Transverse colon (tissue), 4 donors: ENCODE measurements at regions not wholly inside any gene's neighbourhood (a gene's known extent, or its start where the extent isn't known, plus 50 kb on each side); places are given as distances from the start of the nearest gene placed in this dataset.

Source experiments
- DNase-seq: peaks from one replicate; pipeline ENCODE4 v3.0.0-alpha.2; 2019
- H3K27ac ChIP-seq, 4 donors: fragments of 200-600 bp; sonication (generic); 2 replicates each; pipeline ENCODE4 v1.5.1; 2016 to 2018; ENCODE audit warnings: inconsistent platforms in 4 of 4
- H3K27me3 ChIP-seq: fragments of 200-600 bp; sonication (generic); 2 replicates; pipeline ENCODE4 v1.5.1; 2017; ENCODE audit warnings: inconsistent platforms
- H3K36me3 ChIP-seq, 4 donors: fragments of 200-600 bp; sonication (generic); 2 replicates each; pipeline ENCODE4 v1.5.1; 2017 to 2019; ENCODE audit warnings: inconsistent platforms in 4 of 4
- H3K4me1 ChIP-seq, 4 donors: fragments of 200-600 bp; sonication (generic); 2 replicates each; pipeline ENCODE4 v1.5.1; 2017 to 2020; ENCODE audit warnings: inconsistent platforms in 4 of 4
- H3K4me3 ChIP-seq, 4 donors: fragments of 200-600 bp; sonication (generic); 1 replicate in 1 of 4; 2 replicates in 3 of 4; pipeline versions ENCODE4 v1.5.1 to v1.6.1; 2017 to 2019; ENCODE audit warnings: inconsistent platforms in 4 of 4
- H3K9me3 ChIP-seq, 2 donors: fragments of 200-600 bp; sonication (generic); 2 replicates each; pipeline ENCODE4 v1.5.1; 2017 to 2019; ENCODE audit warnings: inconsistent platforms in 2 of 2
- CTCF ChIP-seq, 5 experiments: fragments of 200-600 bp in 3 of 5; fragments of 450-650 bp in 2 of 5; sonication (generic) in 3 of 5; IDR thresholded peaks; 1 replicate in 2 of 5; 2 replicates in 3 of 5; pipeline ENCODE4 v1.5.1; 2016 to 2017; ENCODE audit warnings: antibody characterized with exemption in 5 of 5, inconsistent platforms in 3 of 5, mild to moderate bottlenecking in 2 of 5, moderate library complexity in 1 of 5
- EP300 ChIP-seq: sonication (generic); formaldehyde crosslinking; IDR thresholded peaks from one replicate; pipeline ENCODE4 v1.6.1; 2017; ENCODE audit warnings: antibody characterized with exemption, low read depth
- POLR2A ChIP-seq: fragments of 450-650 bp; IDR thresholded peaks from one replicate; pipeline ENCODE4 v1.6.1; 2016; ENCODE audit warnings: antibody characterized with exemption, mild to moderate bottlenecking, moderate library complexity
- POLR2AphosphoS5 ChIP-seq, 3 donors: sonication (generic); formaldehyde crosslinking; IDR thresholded peaks; one replicate each; pipeline ENCODE4 v1.6.1; 2016; ENCODE audit warnings: antibody characterized with exemption in 3 of 3
- WGBS, 2 donors: methylation state at CpG; one replicate each; pipeline ENCODE4 v1.1.5; 2018; ENCODE audit warnings: low coverage in 1 of 2; 5-methylcytosine and 5-hydroxymethylcytosine counted together
- in situ Hi-C, 4 donors: fragments of 200-750 bp; cut with MboI; loops; one replicate each; pipeline versions ENCODE4 v1.15.0 to v1.15.1; 2017; ENCODE audit warnings: low sequenced_read_pairs in 3 of 4, low pct_ligation_motif_present in 1 of 4, low pct_unique_long_range_greater_than_20kb in 1 of 4
- intact Hi-C: fragments of 100-400 bp; cut with DNase I; formaldehyde crosslinking; loops from one replicate; pipeline ENCODE4 v1.15.1; 2023; ENCODE audit warnings: low total_unique reads

DNA sequence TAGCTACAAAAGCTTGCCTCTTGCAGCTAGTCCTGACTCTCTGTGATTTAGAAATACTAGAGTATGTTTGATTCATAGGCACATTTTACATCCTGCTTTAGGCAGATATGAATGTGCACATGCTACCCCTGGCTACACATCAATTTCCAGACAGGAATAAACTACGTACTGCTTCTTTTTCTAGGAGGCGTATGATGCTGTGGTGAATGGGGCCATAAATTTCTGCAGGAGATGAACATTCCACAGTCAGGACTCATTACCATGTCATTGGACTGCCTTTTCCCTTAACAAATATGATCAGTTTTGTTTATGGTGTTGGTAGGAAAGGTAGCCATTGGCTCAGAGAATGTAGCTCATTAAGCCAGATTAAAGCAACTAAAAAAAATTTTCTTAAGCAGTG is 50.1 kb upstream of the IFRD1 start:
- Histone ChIP-seq H3K4me1 (no peaks in the 10 kb centered on the region), H3K27me3 (no peaks in the 10 kb centered on the region), H3K9me3 (no peaks in the 10 kb centered on the region), H3K27ac (no peak overlapping the region), H3K36me3 (no peaks in the 10 kb centered on the region), H3K4me3 (no peak overlapping the region)
- in situ Hi-C loops (loop anchor here in 3 of 4 donors (25.0 kb wide), 1 partner anchor 638 kb away; no protein-coding TSS in a partner anchor), intact Hi-C loops (no loop called here)
- TF ChIP-seq POLR2A (no peak), CTCF (IDR thresholded peaks at IDR 0.05) (no peak), EP300 (no peak), POLR2AphosphoS5 (IDR thresholded peaks at IDR 0.05) (no peak)
- 37 to 63% methylated on average over 2 of the region's 2 CpGs for WGBS, 2 donors
- DNase-seq, result no peak
